Glomerular visceral epithelial cell (primary cell): ENCODE measurements at regions not wholly inside any gene's neighbourhood (a gene's known extent, or its start where the extent isn't known, plus 50 kb on each side); places are given as distances from the start of the nearest gene placed in this dataset.

ENCODE experiments used
- DNase-seq: peaks from one replicate; pipeline ENCODE4 v3.0.0-alpha.2; 2016; ENCODE audit errors: extremely low spot score

GRCh38 chr12:111196532-111196931, 172.4 kb downstream of the PHETA1 start:
- no peak for DNase-seq

- DNase-seq, result no peak
Observed at GRCh38 chr12:111195316-111195715, 173.6 kb downstream of the PHETA1 start.

- no peak for DNase-seq
Observed at GRCh38 chr12:111194703-111195051, 174.2 kb downstream of the PHETA1 start.

GRCh38 chr12:111193977-111194702, 174.8 kb downstream of the PHETA1 start:
- no peak for DNase-seq

GRCh38 chr12:111193496-111193895, 175.4 kb downstream of the PHETA1 start:
- no peak for DNase-seq

- DNase-seq, result no peak
Observed at GRCh38 chr12:111193067-111193466, 175.8 kb downstream of the PHETA1 start.

GRCh38 chr12:111192647-111193046, 176.2 kb downstream of the PHETA1 start:
- DNase-seq, result no peak

- DNase-seq, result no peak
Observed at GRCh38 chr12:111190741-111191526, 178.0 kb downstream of the PHETA1 start.

- DNase-seq, result no peak
Observed at GRCh38 chr12:111189792-111190191, 179.1 kb downstream of the PHETA1 start.

GRCh38 chr12:111188436-111188835, 180.5 kb downstream of the PHETA1 start:
- no peak for DNase-seq

GRCh38 chr12:111186347-111186746, 182.5 kb downstream of the PHETA1 start:
- DNase-seq, result no peak

- no peak for DNase-seq
Observed at GRCh38 chr12:111185889-111186227, 183.0 kb downstream of the PHETA1 start.

GRCh38 chr12:111185206-111185888, 183.5 kb downstream of the PHETA1 start:
- no peak for DNase-seq

- DNase-seq, result no peak
Observed at GRCh38 chr12:111184161-111184560, 184.7 kb downstream of the PHETA1 start.

GRCh38 chr12:111183094-111183493, 185.8 kb downstream of the PHETA1 start:
- no peak for DNase-seq

GRCh38 chr12:111182382-111182781, 186.5 kb downstream of the PHETA1 start:
- DNase-seq, result no peak

- no peak for DNase-seq
Observed at GRCh38 chr12:111181143-111181726, 187.7 kb downstream of the PHETA1 start.

- DNase-seq, result no peak
Observed at GRCh38 chr12:111180426-111181142, 188.3 kb downstream of the PHETA1 start.

GRCh38 chr12:111178181-111179081, 190.5 kb downstream of the PHETA1 start:
- no peak for DNase-seq

GRCh38 chr12:111175396-111176094, 193.3 kb downstream of the PHETA1 start:
- no peak for DNase-seq
